ENCODE measurements at regions not wholly inside any gene's neighbourhood (a gene's known extent, or its start where the extent isn't known, plus 50 kb on each side); places are given as distances from the start of the nearest gene placed in this dataset.

- TF ChIP-seq EZH2 (IDR thresholded peaks at IDR 0.05; ENCODE audit: borderline replicate concordance, low read depth, low read length, poor library complexity, severe bottlenecking) = no peak
- TF ChIP-seq, protein P1, sequence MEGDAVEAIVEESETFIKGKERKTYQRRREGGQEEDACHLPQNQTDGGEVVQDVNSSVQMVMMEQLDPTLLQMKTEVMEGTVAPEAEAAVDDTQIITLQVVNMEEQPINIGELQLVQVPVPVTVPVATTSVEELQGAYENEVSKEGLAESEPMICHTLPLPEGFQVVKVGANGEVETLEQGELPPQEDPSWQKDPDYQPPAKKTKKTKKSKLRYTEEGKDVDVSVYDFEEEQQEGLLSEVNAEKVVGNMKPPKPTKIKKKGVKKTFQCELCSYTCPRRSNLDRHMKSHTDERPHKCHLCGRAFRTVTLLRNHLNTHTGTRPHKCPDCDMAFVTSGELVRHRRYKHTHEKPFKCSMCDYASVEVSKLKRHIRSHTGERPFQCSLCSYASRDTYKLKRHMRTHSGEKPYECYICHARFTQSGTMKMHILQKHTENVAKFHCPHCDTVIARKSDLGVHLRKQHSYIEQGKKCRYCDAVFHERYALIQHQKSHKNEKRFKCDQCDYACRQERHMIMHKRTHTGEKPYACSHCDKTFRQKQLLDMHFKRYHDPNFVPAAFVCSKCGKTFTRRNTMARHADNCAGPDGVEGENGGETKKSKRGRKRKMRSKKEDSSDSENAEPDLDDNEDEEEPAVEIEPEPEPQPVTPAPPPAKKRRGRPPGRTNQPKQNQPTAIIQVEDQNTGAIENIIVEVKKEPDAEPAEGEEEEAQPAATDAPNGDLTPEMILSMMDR (conservative IDR thresholded peaks at IDR 0.05; ENCODE audit: low read depth, low read length) = no peak
Observed at GRCh38 chr2:144239726-144240125, 280.2 kb downstream of the ZEB2 start.
